GM10248 (cell line): ENCODE measurements at regions not wholly inside any gene's neighbourhood (a gene's known extent, or its start where the extent isn't known, plus 50 kb on each side); places are given as distances from the start of the nearest gene placed in this dataset.
"Not testable (repeated sequence)": the region's sequence is repeated elsewhere in the genome, so short reads cannot be mapped to it uniquely, and the experiment has no call there.

Experiments used
- CTCF ChIA-PET: fragments of 300-600 bp; sonication (Branson Sonifier 250); formaldehyde crosslinking; extraction: SDS; loops from one replicate; lab custom pipeline; 2021; ENCODE audit warnings: antibody characterized with exemption; lab: Yijun Ruan, JAX
- POLR2A ChIA-PET: fragments of 350-650 bp; sonication (Branson Sonifier 250); formaldehyde crosslinking; extraction: SDS; loops from one replicate; lab custom pipeline; 2020; ENCODE audit warnings: antibody characterized with exemption; lab: Yijun Ruan, JAX
- DNase-seq: peaks from one replicate; pipeline ENCODE4 v3.0.0; 2012; ENCODE audit errors: extremely low spot score
- CTCF ChIP-seq: IDR thresholded peaks from 2 replicates; pipeline ENCODE4 v1.5.1; 2012; ENCODE audit warnings: mild to moderate bottlenecking, low read depth; ENCODE audit errors: extremely low read depth, missing control alignments, control extremely low read depth

DNA sequence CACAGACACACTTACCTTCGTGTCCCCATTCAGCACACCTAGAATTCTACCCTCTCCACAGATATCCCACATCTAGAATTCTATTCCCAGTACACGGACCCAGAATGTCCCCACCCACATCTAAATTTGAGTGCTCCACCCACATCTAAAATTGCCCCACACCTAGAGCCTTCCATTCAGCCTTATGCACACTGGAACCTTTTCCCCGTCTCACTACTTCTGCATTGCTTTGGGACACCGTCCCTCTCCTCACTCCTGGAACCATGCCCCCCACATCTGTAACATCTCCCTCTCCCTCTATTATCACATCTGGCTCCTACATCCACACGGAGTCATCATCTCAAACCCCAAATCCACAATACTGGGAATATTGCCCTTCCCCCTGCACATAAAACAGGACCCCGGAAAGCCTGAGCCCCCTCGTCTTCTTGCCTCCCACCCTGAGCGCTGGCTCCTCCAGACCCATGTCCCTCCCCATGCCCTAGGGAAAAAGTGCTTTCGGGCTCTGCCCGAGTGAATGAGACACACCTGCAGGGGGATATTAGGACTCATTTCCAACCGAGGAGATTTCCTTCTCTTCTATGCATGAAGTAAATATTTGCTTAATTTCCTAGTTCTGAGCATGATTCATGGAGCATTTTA lies 125.8 kb upstream of the UNC5B start:
- TF ChIP-seq CTCF = no peak
- CTCF ChIA-PET = interaction anchor here (0.7 kb wide), 1 partner anchor 16 kb away, joined by 3 read pairs; no protein-coding TSS in a partner anchor
- peak; percentile 5 for DNase-seq
- POLR2A ChIA-PET = no interaction called here

DNA sequence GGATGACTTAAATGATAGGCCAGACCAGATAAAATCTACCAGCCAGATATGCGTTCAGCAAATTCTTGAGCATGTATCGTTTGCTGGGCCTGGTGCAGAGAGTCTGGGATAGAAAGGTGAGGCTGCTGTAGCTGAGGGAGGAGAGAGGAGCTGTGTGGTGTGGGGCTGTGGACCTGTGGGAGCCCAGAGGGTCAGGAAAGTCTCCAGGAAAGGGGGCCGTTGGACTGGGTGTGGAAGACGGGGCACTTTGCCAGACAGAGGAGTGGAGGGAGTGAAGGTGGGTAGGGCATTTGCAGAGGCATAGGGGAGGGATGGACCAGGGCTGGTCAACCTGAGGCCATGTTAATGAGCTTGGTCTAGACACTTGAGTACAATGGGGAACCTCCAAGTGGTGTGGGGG lies 124.7 kb upstream of the UNC5B start:
- POLR2A ChIA-PET = no interaction called here
- CTCF ChIA-PET = interaction anchor here (0.7 kb wide), 1 partner anchor 17 kb away, joined by 3 read pairs; no protein-coding TSS in a partner anchor
- peak; percentile 4 for DNase-seq
- TF ChIP-seq CTCF = no peak

DNA sequence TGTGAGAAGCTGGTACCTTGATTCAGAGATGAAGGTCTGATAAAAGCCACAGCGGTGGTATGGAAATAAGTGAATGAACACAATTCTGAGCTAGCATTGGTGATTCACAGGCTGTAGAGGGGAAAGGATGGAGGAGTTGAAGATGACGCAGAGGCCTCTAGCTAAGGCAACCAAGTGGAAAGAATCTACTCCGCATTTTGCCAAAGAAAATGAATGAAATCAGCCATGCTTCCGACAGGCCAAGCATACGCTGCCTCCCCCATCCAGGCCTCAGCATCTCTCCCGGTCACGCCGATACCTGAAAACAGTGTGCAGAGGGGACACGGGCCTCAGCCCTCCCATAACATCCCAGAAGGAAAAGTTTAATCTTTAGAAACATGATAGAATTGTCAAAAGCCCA lies 124.3 kb upstream of the UNC5B start:
- ChIA-PET POLR2A (no interaction called here), CTCF (no interaction called here)
- TF ChIP-seq CTCF = no peak

GRCh38 chr10:71088578-71088977 lies 123.8 kb upstream of the UNC5B start:
- POLR2A ChIA-PET, DNase-seq, CTCF ChIA-PET: not testable (repeated sequence)

More for the DNA sequence above, 124.3 kb upstream of the UNC5B start:
- DNase-seq = no peak

- peak; percentile 5 for DNase-seq
- TF ChIP-seq CTCF = no peak
- CTCF ChIA-PET = no interaction called here
- POLR2A ChIA-PET = no interaction called here
These were observed 123.2 kb upstream of the UNC5B start for GRCh38 chr10:71089162-71089561.

DNA sequence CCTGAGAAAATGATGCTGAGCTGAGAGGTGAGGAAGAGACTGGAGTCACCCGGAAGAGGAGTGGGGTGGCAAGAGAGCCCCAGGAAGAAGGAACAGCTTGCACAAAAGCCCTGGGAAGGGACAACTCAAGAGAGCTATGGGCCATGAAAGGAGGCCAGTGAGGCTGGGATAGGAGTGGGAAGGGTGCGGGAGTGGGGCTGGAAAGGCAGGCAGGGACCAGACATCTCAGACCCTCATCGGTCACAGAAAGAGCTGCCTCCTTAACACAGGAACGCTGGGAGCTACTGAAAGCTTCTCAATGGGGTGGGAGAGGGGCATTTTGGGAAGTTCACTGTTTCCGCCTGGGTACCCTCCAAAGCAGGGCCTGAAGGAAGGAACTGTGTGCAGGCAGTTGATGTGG lies 122.0 kb upstream of the UNC5B start:
- no peak for DNase-seq
- TF ChIP-seq CTCF = no peak
- POLR2A ChIA-PET = no interaction called here
- CTCF ChIA-PET = interaction anchor here (1.1 kb wide), 1 partner anchor 11 kb away, joined by 3 read pairs; no protein-coding TSS in a partner anchor

- ChIA-PET CTCF (interaction anchor here (1.1 kb wide), 1 partner anchor 12 kb away, joined by 3 read pairs; no protein-coding TSS in a partner anchor), POLR2A (no interaction called here)
- TF ChIP-seq CTCF = no peak
- peak; percentile 6 for DNase-seq
These were observed 121.6 kb upstream of the UNC5B start for GRCh38 chr10:71090801-71091200.
